SK-N-SH treated with all-trans-retinoic acid at 6 μM for 48 hours (cell line): ENCODE measurements at regions not wholly inside any gene's neighbourhood (a gene's known extent, or its start where the extent isn't known, plus 50 kb on each side); places are given as distances from the start of the nearest gene placed in this dataset.

Experiments used
- ATAC-seq: fragments of 200-7000 bp; cut with Tn5 transposase; 3 replicates; pipeline ENCODE4 v1.9.1; 2020; ENCODE audit warnings: mild to moderate bottlenecking, moderate library complexity
- ARNTL ChIP-seq: fragments of 450-650 bp; formaldehyde crosslinking; IDR thresholded peaks from 2 replicates; pipeline ENCODE4 v1.5.0; 2020; ENCODE audit warnings: low read depth, mild to moderate bottlenecking, moderate library complexity, borderline replicate concordance
- BACH2 ChIP-seq: fragments of 250-450 bp; sonication (Bioruptor Pico); IDR thresholded peaks from 2 replicates; pipeline ENCODE4 v1.9.0; 2021; ENCODE audit warnings: mild to moderate bottlenecking, borderline replicate concordance
- CREB5 ChIP-seq: fragments of 250-450 bp; sonication (Bioruptor Pico); IDR thresholded peaks from 2 replicates; pipeline ENCODE4 v1.5.1; 2020; ENCODE audit warnings: low read depth, mild to moderate bottlenecking, moderate library complexity
- CSDC2 ChIP-seq: fragments of 250-450 bp; sonication (Bioruptor Pico); IDR thresholded peaks from 2 replicates; pipeline ENCODE4 v1.5.0; 2020; ENCODE audit warnings: mild to moderate bottlenecking, moderate library complexity
- CSRNP3 ChIP-seq: fragments of 250-450 bp; sonication (Bioruptor Pico); IDR thresholded peaks from 2 replicates; pipeline ENCODE4 v1.5.1; 2021; ENCODE audit warnings: mild to moderate bottlenecking, moderate library complexity
- ESRRG ChIP-seq: fragments of 250-450 bp; sonication (Bioruptor Pico); IDR thresholded peaks from 2 replicates; pipeline ENCODE4 v1.6.1; 2021; ENCODE audit warnings: mild to moderate bottlenecking
- GLIS3 ChIP-seq: fragments of 250-450 bp; sonication (Bioruptor Pico); IDR thresholded peaks from 2 replicates; pipeline ENCODE4 v1.5.0; 2020; ENCODE audit warnings: mild to moderate bottlenecking, moderate library complexity
- ISL1 ChIP-seq: fragments of 250-450 bp; sonication (Bioruptor Pico); IDR thresholded peaks from 2 replicates; pipeline ENCODE4 v2.1.2; 2022; ENCODE audit warnings: mild to moderate bottlenecking, moderate library complexity
- OSR1 ChIP-seq: fragments of 250-450 bp; sonication (Bioruptor Pico); IDR thresholded peaks from 2 replicates; pipeline ENCODE4 v1.8.0; 2022; ENCODE audit warnings: moderate library complexity, mild to moderate bottlenecking, inconsistent platforms
- PATZ1 ChIP-seq: fragments of 250-450 bp; sonication (Bioruptor Pico); IDR thresholded peaks from 2 replicates; pipeline ENCODE4 v1.8.0; 2020; ENCODE audit warnings: mild to moderate bottlenecking, moderate library complexity, borderline replicate concordance
- POU6F1 ChIP-seq: fragments of 250-450 bp; sonication (Bioruptor Pico); IDR thresholded peaks from 2 replicates; pipeline ENCODE4 v1.8.0; 2021; ENCODE audit warnings: low read depth, mild to moderate bottlenecking, moderate library complexity, borderline replicate concordance
- PPARA ChIP-seq: fragments of 250-450 bp; sonication (Bioruptor Pico); IDR thresholded peaks from 2 replicates; pipeline ENCODE4 v1.5.0; 2020; ENCODE audit warnings: mild to moderate bottlenecking, borderline replicate concordance
- RARB ChIP-seq: fragments of 250-450 bp; sonication (Bioruptor Pico); IDR thresholded peaks from 2 replicates; pipeline ENCODE4 v1.8.0; 2021; ENCODE audit warnings: mild to moderate bottlenecking, moderate library complexity
- SNAI2 ChIP-seq: fragments of 250-450 bp; sonication (Bioruptor Pico); IDR thresholded peaks from 2 replicates; pipeline ENCODE4 v1.5.0; 2020; ENCODE audit warnings: mild to moderate bottlenecking, moderate library complexity
- TCF4 ChIP-seq: fragments of 250-450 bp; sonication (Bioruptor Pico); IDR thresholded peaks from 2 replicates; pipeline ENCODE4 v1.8.0; 2021; ENCODE audit warnings: mild to moderate bottlenecking, moderate library complexity, borderline replicate concordance
- TOX ChIP-seq: fragments of 250-450 bp; sonication (Bioruptor Pico); IDR thresholded peaks from 2 replicates; pipeline ENCODE4 v1.8.0; 2021; ENCODE audit warnings: mild to moderate bottlenecking, moderate library complexity, borderline replicate concordance
- ZC3H10 ChIP-seq: fragments of 250-450 bp; sonication (Bioruptor Pico); IDR thresholded peaks from 2 replicates; pipeline ENCODE4 v1.5.1; 2021; ENCODE audit warnings: mild to moderate bottlenecking, moderate library complexity
- ZFP3 ChIP-seq: fragments of 250-450 bp; sonication (Bioruptor Pico); IDR thresholded peaks from 2 replicates; pipeline ENCODE4 v1.5.0; 2020; ENCODE audit warnings: mild to moderate bottlenecking, moderate library complexity
- ZFP30 ChIP-seq: fragments of 450-650 bp; formaldehyde crosslinking; IDR thresholded peaks from 2 replicates; pipeline ENCODE4 v1.5.0; 2022; ENCODE audit warnings: mild to moderate bottlenecking, moderate library complexity
- ZNF565 ChIP-seq: fragments of 450-650 bp; formaldehyde crosslinking; conservative IDR thresholded peaks from 2 replicates; pipeline ENCODE4 v1.5.0; 2020; ENCODE audit warnings: low read depth, mild to moderate bottlenecking, moderate library complexity
- ZNF70 ChIP-seq: fragments of 450-650 bp; formaldehyde crosslinking; IDR thresholded peaks from 2 replicates; pipeline ENCODE4 v1.5.0; 2020; ENCODE audit warnings: mild to moderate bottlenecking, moderate library complexity
- ZNF8 ChIP-seq: fragments of 450-650 bp; formaldehyde crosslinking; IDR thresholded peaks from 2 replicates; pipeline ENCODE4 v1.5.0; 2020; ENCODE audit warnings: mild to moderate bottlenecking, moderate library complexity

GRCh38 chr13:31385540-31385939 lies 185.8 kb downstream of the B3GLCT start:
- TF ChIP-seq PATZ1, result no peak
- TF ChIP-seq BACH2, result no peak
- TF ChIP-seq ESRRG, result no peak
- no peak for TF ChIP-seq PPARA (CRISPR knock-in tag)
- TF ChIP-seq SNAI2 (CRISPR knock-in tag), result no peak
- TF ChIP-seq TOX (CRISPR knock-in tag), result no peak
- TF ChIP-seq ARNTL, result no peak
- no peak for TF ChIP-seq CSRNP3 (CRISPR knock-in tag)
- TF ChIP-seq POU6F1 (CRISPR knock-in tag), result no peak
- no peak for ATAC-seq

- TF ChIP-seq CSDC2 (CRISPR knock-in tag), result no peak
- no peak for TF ChIP-seq POU6F1 (CRISPR knock-in tag)
- TF ChIP-seq OSR1 (CRISPR knock-in tag), result no peak
- no peak for TF ChIP-seq ZNF565 (CRISPR knock-in tag)
- TF ChIP-seq ISL1 (CRISPR knock-in tag), result no peak
- no peak for TF ChIP-seq ZC3H10 (CRISPR knock-in tag)
- no peak for TF ChIP-seq ZFP30 (CRISPR knock-in tag)
- TF ChIP-seq TCF4, result no peak
- TF ChIP-seq ZNF70, result no peak
- no peak for TF ChIP-seq ZFP3 (CRISPR knock-in tag)
- ATAC-seq, result no peak
These were observed 194.7 kb downstream of the B3GLCT start for GRCh38 chr13:31394506-31394905.

- no peak for TF ChIP-seq GLIS3 (CRISPR knock-in tag)
- TF ChIP-seq ISL1 (CRISPR knock-in tag), result no peak
- TF ChIP-seq RARB (CRISPR knock-in tag), result no peak
- TF ChIP-seq ZNF8 (CRISPR knock-in tag), result no peak
- no peak for TF ChIP-seq POU6F1 (CRISPR knock-in tag)
- TF ChIP-seq CREB5 (CRISPR knock-in tag), result no peak
- TF ChIP-seq ARNTL, result no peak
- no peak for TF ChIP-seq ZNF565 (CRISPR knock-in tag)
- ATAC-seq, result no peak
These were observed 195.3 kb downstream of the B3GLCT start for GRCh38 chr13:31395090-31395489.
